Ovary (tissue), 3 donors: ENCODE measurements at regions not wholly inside any gene's neighbourhood (a gene's known extent, or its start where the extent isn't known, plus 50 kb on each side); places are given as distances from the start of the nearest gene placed in this dataset.

Experiments
- POLR2A ChIP-seq: fragments of 450-650 bp; IDR thresholded peaks from one replicate; pipeline ENCODE4 v1.6.1; 2017; ENCODE audit warnings: antibody characterized with exemption, mild to moderate bottlenecking, moderate library complexity
- TF ChIP-seq, protein P1 (sequence below), 3 donors: fragments of 450-650 bp in 2 of 3; fragments of 200-600 bp in 1 of 3; IDR thresholded peaks; one replicate each; pipeline versions ENCODE4 v1.5.1 to v1.8.0; 2016 to 2022; ENCODE audit warnings: antibody characterized with exemption in 3 of 3, mild to moderate bottlenecking in 1 of 3
- donor health status: DM: no; HTN: no; CAD: no.

DNA sequence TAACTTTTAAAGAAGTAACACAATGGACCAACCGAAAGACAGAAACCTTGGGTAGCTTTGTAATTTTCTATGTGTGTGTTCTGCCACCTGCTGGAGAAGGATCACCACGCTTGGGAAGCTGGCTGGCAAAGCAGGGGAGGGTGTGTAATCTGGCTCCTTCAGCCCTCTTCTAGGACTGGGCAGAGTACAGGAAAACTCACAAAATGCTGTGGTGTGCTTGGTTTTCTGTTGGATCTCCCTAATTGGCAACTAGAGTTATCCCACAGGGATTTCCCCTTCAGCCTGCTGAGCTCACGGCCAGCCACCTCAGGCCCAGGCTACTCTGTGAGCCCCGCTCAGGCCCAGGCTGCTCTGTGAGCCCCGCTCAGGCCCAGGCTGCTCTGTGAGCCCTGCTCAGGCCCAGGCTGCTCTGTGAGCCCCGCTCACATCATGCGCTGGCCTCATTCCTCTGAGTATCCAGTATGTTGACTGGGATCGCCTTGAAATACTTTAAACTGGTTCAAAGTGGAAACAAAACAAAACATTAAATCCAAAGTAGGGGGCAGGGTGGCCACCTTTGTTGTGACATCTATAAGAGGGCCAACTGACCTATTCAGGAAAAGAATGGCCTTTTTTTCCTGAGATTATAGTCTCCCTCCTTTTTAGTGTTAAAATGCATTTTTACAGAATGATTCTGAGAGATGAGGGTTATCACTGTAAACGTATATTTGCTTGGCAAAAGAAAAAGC lies 52.0 kb upstream of the RNU6-8 start:
- TF ChIP-seq, protein P1, sequence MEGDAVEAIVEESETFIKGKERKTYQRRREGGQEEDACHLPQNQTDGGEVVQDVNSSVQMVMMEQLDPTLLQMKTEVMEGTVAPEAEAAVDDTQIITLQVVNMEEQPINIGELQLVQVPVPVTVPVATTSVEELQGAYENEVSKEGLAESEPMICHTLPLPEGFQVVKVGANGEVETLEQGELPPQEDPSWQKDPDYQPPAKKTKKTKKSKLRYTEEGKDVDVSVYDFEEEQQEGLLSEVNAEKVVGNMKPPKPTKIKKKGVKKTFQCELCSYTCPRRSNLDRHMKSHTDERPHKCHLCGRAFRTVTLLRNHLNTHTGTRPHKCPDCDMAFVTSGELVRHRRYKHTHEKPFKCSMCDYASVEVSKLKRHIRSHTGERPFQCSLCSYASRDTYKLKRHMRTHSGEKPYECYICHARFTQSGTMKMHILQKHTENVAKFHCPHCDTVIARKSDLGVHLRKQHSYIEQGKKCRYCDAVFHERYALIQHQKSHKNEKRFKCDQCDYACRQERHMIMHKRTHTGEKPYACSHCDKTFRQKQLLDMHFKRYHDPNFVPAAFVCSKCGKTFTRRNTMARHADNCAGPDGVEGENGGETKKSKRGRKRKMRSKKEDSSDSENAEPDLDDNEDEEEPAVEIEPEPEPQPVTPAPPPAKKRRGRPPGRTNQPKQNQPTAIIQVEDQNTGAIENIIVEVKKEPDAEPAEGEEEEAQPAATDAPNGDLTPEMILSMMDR (IDR thresholded peaks at IDR 0.05), result peak; percentile 40 to 77 (median 74)
- TF ChIP-seq POLR2A, result no peak
